ENCODE measurements at regions not wholly inside any gene's neighbourhood (a gene's known extent, or its start where the extent isn't known, plus 50 kb on each side); places are given as distances from the start of the nearest gene placed in this dataset.
A peak's percentile ranks its signal among the peaks of the same experiment; 100 is the strongest.

GRCh38 chr11:42620796-42621195, 691.0 kb upstream of the API5 start:
- Histone ChIP-seq H3K36me3 (ENCODE audit: insufficient read depth, low read length) (no peaks in the 10 kb centered on the region), H3K9ac (ENCODE audit: low read depth, low read length) (no peak overlapping the region), H4K20me1 (ENCODE audit: insufficient read depth, low read length) (no peaks in the 10 kb centered on the region), H3K27ac (ENCODE audit: low read length) (no peak overlapping the region), H2AFZ (ENCODE audit: low read depth, low read length) (no peak overlapping the region), H3K27me3 (ENCODE audit: insufficient read depth, low read length, poor library complexity) (no peaks in the 10 kb centered on the region), H3K9me3 (ENCODE audit: insufficient read depth, low read length, severe bottlenecking) (no peaks in the 10 kb centered on the region), H3K4me1 (ENCODE audit: insufficient read depth, low read length) (no peaks in the 10 kb centered on the region), H3K79me2 (ENCODE audit: insufficient read depth, low read length) (no peaks in the 10 kb centered on the region), H3K4me2 (ENCODE audit: insufficient read depth, low read length) (no peak overlapping the region), H3K4me3 (ENCODE audit: low read depth in 1 of 2, low read length in 2 of 2) (no peak overlapping the region)
- DNase-seq, result no peak
- no peak for ATAC-seq (ENCODE audit: insufficient read depth, low read depth)
- TF ChIP-seq CTCF (IDR thresholded peaks at IDR 0.05; ENCODE audit: borderline replicate concordance, extremely low read depth, low read length, poor library complexity, severe bottlenecking) (no peak), EZH2 (IDR thresholded peaks at IDR 0.05; ENCODE audit: borderline replicate concordance, low read depth, low read length, severe bottlenecking) (no peak)

- Histone ChIP-seq H3K4me2 (ENCODE audit: insufficient read depth, low read length) (no peak overlapping the region), H2AFZ (ENCODE audit: low read depth, low read length) (no peak overlapping the region), H3K27me3 (ENCODE audit: insufficient read depth, low read length, poor library complexity) (no peaks in the 10 kb centered on the region), H4K20me1 (ENCODE audit: insufficient read depth, low read length) (no peaks in the 10 kb centered on the region), H3K4me3 (ENCODE audit: low read depth in 1 of 2, low read length in 2 of 2) (no peak overlapping the region), H3K9ac (ENCODE audit: low read depth, low read length) (no peak overlapping the region), H3K36me3 (ENCODE audit: insufficient read depth, low read length) (no peaks in the 10 kb centered on the region), H3K9me3 (ENCODE audit: insufficient read depth, low read length, severe bottlenecking) (no peaks in the 10 kb centered on the region), H3K4me1 (ENCODE audit: insufficient read depth, low read length) (no peaks in the 10 kb centered on the region), H3K27ac (ENCODE audit: low read length) (no peak overlapping the region), H3K79me2 (ENCODE audit: insufficient read depth, low read length) (no peaks in the 10 kb centered on the region)
- no peak for ATAC-seq (ENCODE audit: insufficient read depth, low read depth)
- TF ChIP-seq EZH2 (IDR thresholded peaks at IDR 0.05; ENCODE audit: borderline replicate concordance, low read depth, low read length, severe bottlenecking) (no peak), CTCF (IDR thresholded peaks at IDR 0.05; ENCODE audit: borderline replicate concordance, extremely low read depth, low read length, poor library complexity, severe bottlenecking) (no peak)
- no peak for DNase-seq
These were observed 685.8 kb upstream of the API5 start for GRCh38 chr11:42625757-42626665.

- DNase-seq (no peak), ATAC-seq (ENCODE audit: insufficient read depth, low read depth) (no peak)
- H3K36me3 ChIP-seq (ENCODE audit: insufficient read depth, low read length), result no peaks in the 10 kb centered on the region
- no peak overlapping the region for H3K9ac ChIP-seq (ENCODE audit: low read depth, low read length)
- H3K27ac ChIP-seq (ENCODE audit: low read length), result no peak overlapping the region
- no peaks in the 10 kb centered on the region for H3K27me3 ChIP-seq (ENCODE audit: insufficient read depth, low read length, poor library complexity)
- TF ChIP-seq CTCF (IDR thresholded peaks at IDR 0.05; ENCODE audit: borderline replicate concordance, extremely low read depth, low read length, poor library complexity, severe bottlenecking), result peak; percentile 51
- no peak for TF ChIP-seq EZH2 (IDR thresholded peaks at IDR 0.05; ENCODE audit: borderline replicate concordance, low read depth, low read length, severe bottlenecking)
- no peak overlapping the region for H3K4me3 ChIP-seq (ENCODE audit: low read depth in 1 of 2, low read length in 2 of 2)
- H3K4me1 ChIP-seq (ENCODE audit: insufficient read depth, low read length), result no peaks in the 10 kb centered on the region
- no peaks in the 10 kb centered on the region for H3K79me2 ChIP-seq (ENCODE audit: insufficient read depth, low read length)
- H2AFZ ChIP-seq (ENCODE audit: low read depth, low read length), result no peak overlapping the region
- no peaks in the 10 kb centered on the region for H3K9me3 ChIP-seq (ENCODE audit: insufficient read depth, low read length, severe bottlenecking)
- no peak overlapping the region for H3K4me2 ChIP-seq (ENCODE audit: insufficient read depth, low read length)
- no peaks in the 10 kb centered on the region for H4K20me1 ChIP-seq (ENCODE audit: insufficient read depth, low read length)
These were observed 680.5 kb upstream of the API5 start for GRCh38 chr11:42631220-42631843.

All from DND-41 (cell line).